Activated T-helper 1 cell treated with anti-CD3 and anti-CD28 coated beads, Interleukin-12 subunit alpha, Interleukin-12 subunit beta, Interleukin-2, Interleukin-4 antibody, amounts not matched to agents 30 ng/mL and 10 ng/mL and 1 ng/mL, durations not matched to agents 14 hours and 24 hours and 36 hours (primary cell): ENCODE measurements at regions not wholly inside any gene's neighbourhood (a gene's known extent, or its start where the extent isn't known, plus 50 kb on each side); places are given as distances from the start of the nearest gene placed in this dataset.

ENCODE experiments used
- DNase-seq: peaks from one replicate; pipeline ENCODE4 v3.0.0; 2021; ENCODE audit warnings: low spot score
- H3K27ac Mint-ChIP-seq: one replicate; pipeline ENCODE4 v1.8.0; 2021; ENCODE audit warnings: mild to moderate bottlenecking, mixed read lengths
- H3K27me3 Mint-ChIP-seq: one replicate; pipeline ENCODE4 v1.8.0; 2022; ENCODE audit warnings: mild to moderate bottlenecking, moderate library complexity, mixed read lengths; ENCODE audit not compliant: insufficient read depth
- H3K36me3 Mint-ChIP-seq: one replicate; pipeline ENCODE4 v1.8.0; 2021; ENCODE audit warnings: low read depth, mixed read lengths
- H3K4me1 Mint-ChIP-seq: one replicate; pipeline ENCODE4 v1.8.0; 2021; ENCODE audit warnings: low read depth, mixed read lengths
- H3K4me3 Mint-ChIP-seq: one replicate; pipeline ENCODE4 v1.8.0; 2021; ENCODE audit warnings: mild to moderate bottlenecking, moderate library complexity, mixed read lengths
- H3K9me3 Mint-ChIP-seq: one replicate; pipeline ENCODE4 v1.8.0; 2021; ENCODE audit warnings: mixed read lengths
- intact Hi-C: fragments of 100-400 bp; cut with micrococcal nuclease; formaldehyde crosslinking; loops from one replicate; pipeline ENCODE4 v1.15.1; 2024

- Mint-ChIP-seq H3K4me1 (no peaks in the 10 kb centered on the region), H3K27ac (no peak overlapping the region), H3K9me3 (peaks cover 11% of the 10 kb centered on the region), H3K4me3 (no peak overlapping the region), H3K27me3 (peaks cover 1% of the 10 kb centered on the region), H3K36me3 (no peaks in the 10 kb centered on the region)
- no peak for DNase-seq
- intact Hi-C loops = no loop called here
Measured at GRCh38 chr12:94062194-94062593, 86.2 kb upstream of the PLXNC1 start.

- Mint-ChIP-seq H3K27me3 (peaks cover 4% of the 10 kb centered on the region), H3K4me3 (no peak overlapping the region), H3K4me1 (no peaks in the 10 kb centered on the region), H3K27ac (no peak overlapping the region), H3K36me3 (no peaks in the 10 kb centered on the region), H3K9me3 (peaks cover 11% of the 10 kb centered on the region)
- no peak for DNase-seq
- intact Hi-C loops = no loop called here
Measured at GRCh38 chr12:94062796-94063635, 85.4 kb upstream of the PLXNC1 start.

GRCh38 chr12:94070520-94070919 is 77.9 kb upstream of the PLXNC1 start:
- peaks cover 2% of the 10 kb centered on the region for H3K27me3 Mint-ChIP-seq
- H3K4me1 Mint-ChIP-seq = peaks cover 8% of the 10 kb centered on the region
- DNase-seq = no peak
- no peak overlapping the region for H3K27ac Mint-ChIP-seq
- intact Hi-C loops = no loop called here
- peaks cover 3% of the 10 kb centered on the region for H3K9me3 Mint-ChIP-seq
- H3K4me3 Mint-ChIP-seq = no peak overlapping the region
- H3K36me3 Mint-ChIP-seq = no peaks in the 10 kb centered on the region

GRCh38 chr12:94071258-94071657 is 77.1 kb upstream of the PLXNC1 start:
- Mint-ChIP-seq H3K27ac (no peak overlapping the region), H3K4me3 (no peak overlapping the region), H3K4me1 (peaks cover 8% of the 10 kb centered on the region), H3K27me3 (peaks cover 2% of the 10 kb centered on the region), H3K36me3 (no peaks in the 10 kb centered on the region), H3K9me3 (no peaks in the 10 kb centered on the region)
- intact Hi-C loops = no loop called here
- DNase-seq = no peak

GRCh38 chr12:94073441-94074051 is 74.8 kb upstream of the PLXNC1 start:
- DNase-seq = no peak
- Mint-ChIP-seq H3K4me3 (no peak overlapping the region), H3K4me1 (peaks cover 17% of the 10 kb centered on the region), H3K36me3 (no peaks in the 10 kb centered on the region), H3K9me3 (no peaks in the 10 kb centered on the region), H3K27me3 (peaks cover 2% of the 10 kb centered on the region), H3K27ac (no peak overlapping the region)
- intact Hi-C loops = no loop called here

GRCh38 chr12:94074216-94074979 is 74.0 kb upstream of the PLXNC1 start:
- Mint-ChIP-seq H3K36me3 (peaks cover 2% of the 10 kb centered on the region), H3K27me3 (peaks cover 2% of the 10 kb centered on the region), H3K4me3 (no peak overlapping the region), H3K9me3 (no peaks in the 10 kb centered on the region), H3K4me1 (peaks cover 21% of the 10 kb centered on the region), H3K27ac (no peak overlapping the region)
- no peak for DNase-seq
- intact Hi-C loops = no loop called here

GRCh38 chr12:94074980-94075629 is 73.3 kb upstream of the PLXNC1 start:
- no peak overlapping the region for H3K4me3 Mint-ChIP-seq
- H3K27ac Mint-ChIP-seq = no peak overlapping the region
- peaks cover 2% of the 10 kb centered on the region for H3K36me3 Mint-ChIP-seq
- intact Hi-C loops = no loop called here
- peaks cover 21% of the 10 kb centered on the region for H3K4me1 Mint-ChIP-seq
- peaks cover 4% of the 10 kb centered on the region for H3K27me3 Mint-ChIP-seq
- no peaks in the 10 kb centered on the region for H3K9me3 Mint-ChIP-seq
- no peak for DNase-seq

GRCh38 chr12:94077209-94077608 is 71.2 kb upstream of the PLXNC1 start:
- Mint-ChIP-seq H3K4me1 (peaks cover 21% of the 10 kb centered on the region), H3K27me3 (peaks cover 4% of the 10 kb centered on the region), H3K9me3 (no peaks in the 10 kb centered on the region), H3K36me3 (peaks cover 2% of the 10 kb centered on the region), H3K27ac (no peak overlapping the region), H3K4me3 (no peak overlapping the region)
- intact Hi-C loops = no loop called here
- DNase-seq = no peak

GRCh38 chr12:94078138-94078723 is 70.1 kb upstream of the PLXNC1 start:
- DNase-seq = no peak
- intact Hi-C loops = loop anchor here (2.0 kb wide), 1 partner anchor 23 kb away; no protein-coding TSS in a partner anchor
- Mint-ChIP-seq H3K4me1 (peaks cover 20% of the 10 kb centered on the region), H3K4me3 (no peak overlapping the region), H3K9me3 (peaks cover 6% of the 10 kb centered on the region), H3K36me3 (peaks cover 2% of the 10 kb centered on the region), H3K27ac (no peak overlapping the region), H3K27me3 (peaks cover 4% of the 10 kb centered on the region)

- Mint-ChIP-seq H3K27ac (no peak overlapping the region), H3K4me1 (peaks cover 13% of the 10 kb centered on the region), H3K27me3 (peaks cover 4% of the 10 kb centered on the region), H3K4me3 (no peak overlapping the region), H3K36me3 (peaks cover 2% of the 10 kb centered on the region), H3K9me3 (peaks cover 13% of the 10 kb centered on the region)
- intact Hi-C loops = loop anchor here (2.0 kb wide), 1 partner anchor 22 kb away; no protein-coding TSS in a partner anchor
- no peak for DNase-seq
Measured at GRCh38 chr12:94078736-94079509, 69.5 kb upstream of the PLXNC1 start.

- peaks cover 19% of the 10 kb centered on the region for H3K9me3 Mint-ChIP-seq
- no peak for DNase-seq
- no peak overlapping the region for H3K4me3 Mint-ChIP-seq
- peaks cover 4% of the 10 kb centered on the region for H3K27me3 Mint-ChIP-seq
- peaks cover 2% of the 10 kb centered on the region for H3K36me3 Mint-ChIP-seq
- H3K27ac Mint-ChIP-seq = no peak overlapping the region
- peaks cover 13% of the 10 kb centered on the region for H3K4me1 Mint-ChIP-seq
- intact Hi-C loops = loop anchor here (2.0 kb wide), 1 partner anchor 21 kb away; no protein-coding TSS in a partner anchor
Measured at GRCh38 chr12:94079566-94080340, 68.6 kb upstream of the PLXNC1 start.
